ENCODE measurements at regions not wholly inside any gene's neighbourhood (a gene's known extent, or its start where the extent isn't known, plus 50 kb on each side); places are given as distances from the start of the nearest gene placed in this dataset.

DNA sequence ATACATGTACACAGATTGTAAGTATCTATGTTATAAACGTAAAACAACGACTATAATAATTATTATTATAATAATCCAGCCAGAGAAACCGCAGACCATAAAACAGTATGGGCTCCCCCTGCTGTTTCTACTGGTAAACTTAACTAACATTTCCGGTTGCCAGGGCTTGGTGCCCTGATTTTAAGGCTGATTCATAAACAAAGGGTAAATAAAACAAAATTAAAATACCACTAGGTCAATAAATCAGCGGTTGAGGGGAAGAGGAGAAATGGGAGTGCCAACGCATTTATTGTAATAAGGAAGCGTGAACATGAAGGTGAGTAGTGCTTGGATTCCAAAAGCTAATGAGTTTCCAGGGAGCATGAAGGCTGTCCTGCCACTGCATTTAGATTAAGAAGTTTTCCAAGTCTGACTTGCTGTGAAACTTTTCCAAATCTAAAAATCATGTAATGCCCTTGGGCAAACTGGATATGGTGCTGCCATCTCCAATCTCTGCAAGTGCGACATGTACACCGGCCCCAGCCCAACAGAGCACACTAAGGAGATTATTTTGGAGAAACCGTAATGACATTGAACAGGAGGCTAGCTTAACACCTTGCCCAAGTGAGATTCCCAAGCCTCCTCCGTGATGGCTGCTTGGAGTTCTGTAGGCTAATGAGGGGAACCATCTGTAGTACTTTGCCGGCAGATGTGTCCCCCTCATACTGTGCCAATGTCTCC is 50.7 kb upstream of the HNRNPA3 start:
- TF ChIP-seq, protein P1, sequence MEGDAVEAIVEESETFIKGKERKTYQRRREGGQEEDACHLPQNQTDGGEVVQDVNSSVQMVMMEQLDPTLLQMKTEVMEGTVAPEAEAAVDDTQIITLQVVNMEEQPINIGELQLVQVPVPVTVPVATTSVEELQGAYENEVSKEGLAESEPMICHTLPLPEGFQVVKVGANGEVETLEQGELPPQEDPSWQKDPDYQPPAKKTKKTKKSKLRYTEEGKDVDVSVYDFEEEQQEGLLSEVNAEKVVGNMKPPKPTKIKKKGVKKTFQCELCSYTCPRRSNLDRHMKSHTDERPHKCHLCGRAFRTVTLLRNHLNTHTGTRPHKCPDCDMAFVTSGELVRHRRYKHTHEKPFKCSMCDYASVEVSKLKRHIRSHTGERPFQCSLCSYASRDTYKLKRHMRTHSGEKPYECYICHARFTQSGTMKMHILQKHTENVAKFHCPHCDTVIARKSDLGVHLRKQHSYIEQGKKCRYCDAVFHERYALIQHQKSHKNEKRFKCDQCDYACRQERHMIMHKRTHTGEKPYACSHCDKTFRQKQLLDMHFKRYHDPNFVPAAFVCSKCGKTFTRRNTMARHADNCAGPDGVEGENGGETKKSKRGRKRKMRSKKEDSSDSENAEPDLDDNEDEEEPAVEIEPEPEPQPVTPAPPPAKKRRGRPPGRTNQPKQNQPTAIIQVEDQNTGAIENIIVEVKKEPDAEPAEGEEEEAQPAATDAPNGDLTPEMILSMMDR (conservative IDR thresholded peaks at IDR 0.05; ENCODE audit: low read depth, low read length), result peak; percentile 77
- TF ChIP-seq EZH2 (IDR thresholded peaks at IDR 0.05; ENCODE audit: borderline replicate concordance, low read depth, low read length, poor library complexity, severe bottlenecking), result no peak
